ENCODE measurements at regions not wholly inside any gene's neighbourhood (a gene's known extent, or its start where the extent isn't known, plus 50 kb on each side); places are given as distances from the start of the nearest gene placed in this dataset.
"Not testable (repeated sequence)": the region's sequence is repeated elsewhere in the genome, so short reads cannot be mapped to it uniquely, and the experiment has no call there.

DNA sequence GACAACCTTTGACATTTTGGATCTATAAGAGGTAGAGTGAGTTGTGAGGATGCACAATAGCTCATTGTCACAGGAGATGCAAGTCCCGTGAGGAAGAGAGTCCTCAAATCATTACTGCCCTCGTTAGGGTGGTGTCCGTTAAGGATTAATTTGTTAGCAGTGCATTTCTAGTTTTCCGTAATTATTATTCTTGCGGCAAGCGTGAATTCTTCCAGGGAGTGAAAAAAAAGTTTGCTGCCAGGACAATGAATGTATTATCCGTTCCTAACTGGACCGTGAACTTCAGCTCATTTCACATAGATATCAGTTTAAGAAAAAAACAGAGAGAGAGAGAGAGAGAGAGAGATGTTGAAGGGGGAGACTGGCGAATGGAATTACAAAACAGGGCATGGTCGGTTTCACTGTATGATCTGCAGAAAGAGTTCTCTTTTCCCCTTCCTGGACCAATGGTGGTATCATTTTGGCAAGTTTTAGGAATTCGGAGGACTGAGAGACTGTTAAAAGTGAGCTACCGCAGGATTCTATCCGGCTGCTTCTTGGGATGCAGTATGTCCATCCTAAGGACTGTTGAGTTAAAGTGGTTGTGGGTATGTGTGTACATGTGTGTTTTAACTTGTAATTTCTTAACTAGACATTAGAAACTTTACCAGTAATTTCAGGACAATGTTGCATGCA is 216.0 kb upstream of the NFIA start:
- Mint-ChIP-seq H3K27ac (no peak overlapping the region), H3K9me3 (no peaks in the 10 kb centered on the region), H3K4me1 (no peaks in the 10 kb centered on the region), H3K36me3 (ENCODE audit: low read depth) (no peaks in the 10 kb centered on the region), H3K4me3 (no peak overlapping the region), H3K27me3 (peaks cover 18% of the 10 kb centered on the region)
- no peak for ATAC-seq (replicated peaks)

GRCh38 chr1:60865166-60865565 is 217.2 kb upstream of the NFIA start:
- Mint-ChIP-seq H3K4me3 (no peak overlapping the region), H3K36me3 (ENCODE audit: low read depth) (no peaks in the 10 kb centered on the region), H3K27ac (no peak overlapping the region), H3K4me1 (no peaks in the 10 kb centered on the region), H3K27me3 (peaks cover 14% of the 10 kb centered on the region), H3K9me3 (no peaks in the 10 kb centered on the region)
- ATAC-seq (replicated peaks), result no peak

DNA sequence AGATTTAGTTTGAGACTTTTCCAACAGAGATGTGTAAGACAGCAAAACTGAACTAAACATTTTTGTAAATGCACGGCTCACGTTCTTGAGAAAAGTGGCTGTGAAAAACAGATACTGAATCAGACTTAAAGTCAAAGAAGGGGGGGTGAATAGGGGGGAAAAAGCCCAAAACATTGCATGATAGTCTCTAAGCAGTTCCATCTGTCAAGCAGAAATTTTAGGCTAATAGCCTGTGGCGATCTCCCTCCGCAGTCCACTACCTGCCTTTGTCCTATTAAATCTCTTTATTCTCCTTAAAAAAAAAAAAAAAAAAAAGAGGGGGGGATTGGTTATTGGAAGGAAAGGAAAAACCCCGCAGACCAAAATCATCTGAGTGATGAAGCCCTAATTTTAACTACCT is 217.6 kb upstream of the NFIA start:
- ATAC-seq (replicated peaks), result no peak
- Mint-ChIP-seq H3K27ac (no peak overlapping the region), H3K27me3 (peaks cover 14% of the 10 kb centered on the region), H3K4me3 (no peak overlapping the region), H3K36me3 (ENCODE audit: low read depth) (no peaks in the 10 kb centered on the region), H3K4me1 (no peaks in the 10 kb centered on the region), H3K9me3 (no peaks in the 10 kb centered on the region)

GRCh38 chr1:60863131-60863530 is 219.2 kb upstream of the NFIA start:
- Mint-ChIP-seq H3K4me3 (no peak overlapping the region), H3K27ac (no peak overlapping the region), H3K27me3 (peaks cover 12% of the 10 kb centered on the region), H3K9me3 (no peaks in the 10 kb centered on the region), H3K4me1 (no peaks in the 10 kb centered on the region), H3K36me3 (ENCODE audit: low read depth) (no peaks in the 10 kb centered on the region)
- no peak for ATAC-seq (replicated peaks)

DNA sequence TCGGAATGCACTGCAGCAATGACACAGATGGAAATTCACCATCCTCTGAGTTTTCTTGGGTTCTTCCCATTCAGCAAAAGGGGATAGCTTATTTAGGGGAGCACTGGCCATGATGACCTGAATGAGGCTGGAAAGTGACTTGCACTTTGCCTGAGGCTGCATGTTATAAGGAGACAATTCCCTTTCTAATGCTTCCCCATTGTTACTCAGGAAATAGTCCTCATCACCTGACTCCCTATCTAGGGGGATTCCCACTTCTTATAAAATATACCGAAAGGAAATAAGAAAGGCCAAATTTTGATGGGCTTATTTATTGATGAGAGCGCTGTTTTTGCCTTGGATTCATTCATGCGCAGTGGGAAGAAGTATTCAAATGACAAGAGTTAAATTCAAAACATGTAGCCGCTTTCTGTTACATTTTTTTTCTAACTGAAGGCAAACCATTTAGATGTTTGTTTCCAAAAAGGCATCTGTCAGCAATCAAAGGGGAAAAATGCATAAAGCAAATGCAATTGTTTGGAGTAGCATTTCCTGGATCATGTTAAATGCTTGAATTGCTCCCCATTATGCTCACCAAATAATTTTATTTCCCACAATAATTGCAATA is 220.3 kb upstream of the NFIA start:
- no peak overlapping the region for H3K27ac Mint-ChIP-seq
- ATAC-seq (replicated peaks), result no peak
- H3K9me3 Mint-ChIP-seq, result no peaks in the 10 kb centered on the region
- peaks cover 10% of the 10 kb centered on the region for H3K27me3 Mint-ChIP-seq
- no peaks in the 10 kb centered on the region for H3K4me1 Mint-ChIP-seq
- H3K36me3 Mint-ChIP-seq (ENCODE audit: low read depth), result no peaks in the 10 kb centered on the region
- no peak overlapping the region for H3K4me3 Mint-ChIP-seq

DNA sequence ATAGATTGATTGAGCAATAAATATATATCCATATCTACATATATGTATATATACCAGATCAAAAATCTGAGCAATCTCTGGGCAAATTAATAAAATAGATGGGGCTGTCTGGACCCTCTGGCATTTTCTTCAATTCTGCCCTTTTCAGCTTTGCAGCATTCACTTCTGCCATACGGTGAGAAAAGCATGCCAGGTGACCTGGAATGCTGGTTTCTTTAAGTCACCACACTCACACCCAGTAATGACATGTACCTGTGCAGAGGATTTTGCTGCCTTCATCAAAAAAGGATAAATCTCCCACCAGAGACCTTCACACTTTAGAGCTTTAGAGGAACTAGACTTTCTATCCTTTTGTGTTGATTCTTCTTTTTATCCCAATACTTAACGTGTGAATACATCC is 223.2 kb upstream of the NFIA start:
- Mint-ChIP-seq H3K4me3 (no peak overlapping the region), H3K4me1 (no peaks in the 10 kb centered on the region), H3K9me3 (no peaks in the 10 kb centered on the region), H3K36me3 (ENCODE audit: low read depth) (no peaks in the 10 kb centered on the region), H3K27me3 (peaks cover 17% of the 10 kb centered on the region), H3K27ac (no peak overlapping the region)
- ATAC-seq (replicated peaks), result no peak

GRCh38 chr1:60857851-60858250 is 224.5 kb upstream of the NFIA start:
- no peaks in the 10 kb centered on the region for H3K4me1 Mint-ChIP-seq
- H3K36me3 Mint-ChIP-seq (ENCODE audit: low read depth), result no peaks in the 10 kb centered on the region
- H3K27ac Mint-ChIP-seq, result no peak overlapping the region
- peaks cover 14% of the 10 kb centered on the region for H3K27me3 Mint-ChIP-seq
- ATAC-seq (replicated peaks), result no peak
- no peaks in the 10 kb centered on the region for H3K9me3 Mint-ChIP-seq
- H3K4me3 Mint-ChIP-seq, result no peak overlapping the region

GRCh38 chr1:60850084-60850483 is 232.3 kb upstream of the NFIA start:
- Mint-ChIP-seq H3K36me3 (ENCODE audit: low read depth) (no peaks in the 10 kb centered on the region), H3K9me3 (no peaks in the 10 kb centered on the region), H3K4me1 (no peaks in the 10 kb centered on the region), H3K27ac (no peak overlapping the region), H3K4me3 (no peak overlapping the region), H3K27me3 (peaks cover 18% of the 10 kb centered on the region)
- ATAC-seq (replicated peaks), result no peak

- no peaks in the 10 kb centered on the region for H3K4me1 Mint-ChIP-seq
- peaks cover 19% of the 10 kb centered on the region for H3K27me3 Mint-ChIP-seq
- no peaks in the 10 kb centered on the region for H3K36me3 Mint-ChIP-seq (ENCODE audit: low read depth)
- H3K9me3 Mint-ChIP-seq, result no peaks in the 10 kb centered on the region
- H3K27ac Mint-ChIP-seq, result no peak overlapping the region
- no peak overlapping the region for H3K4me3 Mint-ChIP-seq
- no peak for ATAC-seq (replicated peaks)
These were observed 233.0 kb upstream of the NFIA start for GRCh38 chr1:60849401-60849800.

GRCh38 chr1:60848583-60849188 is 233.7 kb upstream of the NFIA start:
- Mint-ChIP-seq H3K4me1 (no peaks in the 10 kb centered on the region), H3K27ac (no peak overlapping the region), H3K9me3 (no peaks in the 10 kb centered on the region), H3K27me3 (peaks cover 19% of the 10 kb centered on the region), H3K4me3 (no peak overlapping the region), H3K36me3 (ENCODE audit: low read depth) (no peaks in the 10 kb centered on the region)
- no peak for ATAC-seq (replicated peaks)

DNA sequence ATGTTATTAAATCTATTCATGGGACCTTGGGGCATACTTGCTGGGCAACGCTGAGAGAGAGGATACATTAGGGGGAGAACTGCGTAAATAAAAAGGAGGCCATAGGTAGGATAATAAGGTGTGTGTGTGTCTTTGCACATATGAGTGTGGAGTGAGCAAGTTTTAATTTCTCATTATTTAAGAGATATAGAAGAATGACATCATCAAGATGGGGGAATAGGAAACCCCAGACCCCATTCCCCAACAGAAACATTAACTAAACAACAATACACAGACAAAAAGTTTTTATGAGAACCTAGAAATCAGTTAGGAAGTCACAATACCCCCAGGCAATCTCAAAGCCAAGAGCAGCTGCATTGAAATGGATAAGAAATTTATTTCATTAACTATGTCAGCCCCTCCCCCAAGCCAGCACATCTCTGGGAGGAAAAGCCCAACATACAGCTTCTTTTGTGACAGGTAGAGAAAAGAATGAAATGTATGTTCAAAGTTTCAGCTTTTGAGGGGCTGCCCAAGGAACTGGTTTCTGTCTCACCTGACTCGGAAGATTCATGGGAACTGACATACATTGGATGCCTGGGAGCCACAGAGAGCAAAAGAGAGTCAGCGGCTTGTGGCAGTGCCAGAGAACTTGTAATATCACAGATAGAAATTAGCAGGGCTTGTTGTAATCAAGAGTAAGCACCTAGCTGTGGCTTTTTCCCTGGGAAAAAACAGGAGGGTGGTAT is 234.3 kb upstream of the NFIA start:
- Mint-ChIP-seq H3K27me3 (peaks cover 19% of the 10 kb centered on the region), H3K4me3 (no peak overlapping the region), H3K9me3 (no peaks in the 10 kb centered on the region), H3K36me3 (ENCODE audit: low read depth) (no peaks in the 10 kb centered on the region), H3K4me1 (no peaks in the 10 kb centered on the region), H3K27ac (no peak overlapping the region)
- no peak for ATAC-seq (replicated peaks)

- H3K36me3 Mint-ChIP-seq (ENCODE audit: low read depth), result no peaks in the 10 kb centered on the region
- no peaks in the 10 kb centered on the region for H3K9me3 Mint-ChIP-seq
- no peak overlapping the region for H3K27ac Mint-ChIP-seq
- H3K4me3 Mint-ChIP-seq, result no peak overlapping the region
- ATAC-seq (replicated peaks), result no peak
- no peaks in the 10 kb centered on the region for H3K4me1 Mint-ChIP-seq
- H3K27me3 Mint-ChIP-seq, result peaks cover 19% of the 10 kb centered on the region
These were observed 235.0 kb upstream of the NFIA start for GRCh38 chr1:60847391-60847790.

- ATAC-seq (replicated peaks); H3K4me3 Mint-ChIP-seq; H3K4me1 Mint-ChIP-seq; H3K36me3 Mint-ChIP-seq (ENCODE audit: low read depth); H3K27ac Mint-ChIP-seq; H3K9me3 Mint-ChIP-seq: not testable (repeated sequence)
- H3K27me3 Mint-ChIP-seq, result peaks cover 19% of the 10 kb centered on the region
These were observed 236.7 kb upstream of the NFIA start for GRCh38 chr1:60845659-60846058.

DNA sequence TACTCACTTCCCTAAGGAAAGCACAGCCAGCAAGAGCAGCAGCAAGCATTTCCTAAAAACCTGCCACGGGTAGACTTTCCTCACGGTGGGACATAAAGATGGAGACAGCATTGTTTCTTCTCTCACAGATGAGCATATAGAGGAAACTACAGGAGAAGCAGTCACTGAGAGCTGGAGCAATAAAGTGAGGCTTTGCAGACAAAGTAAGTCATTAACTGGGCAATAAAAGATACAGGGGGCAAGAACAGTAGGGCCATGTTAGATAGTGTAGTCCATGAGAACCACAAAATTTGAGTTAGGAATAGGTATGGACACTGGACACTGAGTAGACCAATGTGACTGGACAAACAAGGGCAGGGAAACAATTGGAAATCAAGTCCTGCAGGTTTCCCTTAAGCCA is 240.1 kb upstream of the NFIA start:
- no peaks in the 10 kb centered on the region for H3K9me3 Mint-ChIP-seq
- peaks cover 22% of the 10 kb centered on the region for H3K27me3 Mint-ChIP-seq
- H3K4me1 Mint-ChIP-seq, result no peaks in the 10 kb centered on the region
- H3K27ac Mint-ChIP-seq, result no peak overlapping the region
- ATAC-seq (replicated peaks), result no peak
- no peak overlapping the region for H3K4me3 Mint-ChIP-seq
- H3K36me3 Mint-ChIP-seq (ENCODE audit: low read depth), result no peaks in the 10 kb centered on the region
